GM13977 (cell line): ENCODE measurements at regions not wholly inside any gene's neighbourhood (a gene's known extent, or its start where the extent isn't known, plus 50 kb on each side); places are given as distances from the start of the nearest gene placed in this dataset.

Experiments used
- DNase-seq: peaks from one replicate; pipeline ENCODE4 v3.0.0; 2012; ENCODE audit warnings: low spot score
- CTCF ChIP-seq: IDR thresholded peaks from 2 replicates; pipeline ENCODE4 v1.5.1; 2012; ENCODE audit warnings: mild to moderate bottlenecking, control low read depth; ENCODE audit not compliant: insufficient read depth; ENCODE audit errors: extremely low read depth, missing control alignments
- in situ Hi-C: fragments of 300-500 bp; cut with MboI; formaldehyde crosslinking; loops from one replicate; pipeline ENCODE4 v1.12.0; 2022; ENCODE audit warnings: low sequenced_read_pairs, low pct_unique_long_range_greater_than_20kb, mixed read lengths, inconsistent platforms; ENCODE audit not compliant: unreplicated experiment

GRCh38 chr14:98185036-98185435 is 1087.0 kb downstream of the BCL11B start:
- no peak for DNase-seq
- TF ChIP-seq CTCF = no peak
- in situ Hi-C loops = no loop called here

- DNase-seq = no peak
- in situ Hi-C loops = no loop called here
- no peak for TF ChIP-seq CTCF
Measured at GRCh38 chr14:98186140-98186539, 1085.9 kb downstream of the BCL11B start.

DNA sequence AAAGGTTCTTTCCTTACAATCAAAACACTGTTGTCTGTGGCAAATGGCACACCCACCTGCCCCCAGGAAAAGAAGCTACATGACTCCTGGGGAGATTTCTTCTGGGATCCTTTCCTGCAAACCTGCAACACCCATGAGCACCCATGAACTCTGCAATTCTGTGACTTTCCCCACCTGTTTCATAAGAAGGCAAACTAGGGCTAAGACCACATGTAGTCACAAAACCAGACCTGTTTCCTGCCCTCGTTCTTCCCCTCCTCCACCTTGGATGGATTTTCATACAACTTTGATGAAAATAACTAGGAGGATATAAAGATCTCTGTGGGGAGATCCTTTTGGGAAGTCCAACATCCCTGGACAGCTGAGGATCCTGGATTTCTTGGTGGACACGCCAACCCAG is 1084.7 kb downstream of the BCL11B start:
- no peak for TF ChIP-seq CTCF
- no peak for DNase-seq
- in situ Hi-C loops = no loop called here

DNA sequence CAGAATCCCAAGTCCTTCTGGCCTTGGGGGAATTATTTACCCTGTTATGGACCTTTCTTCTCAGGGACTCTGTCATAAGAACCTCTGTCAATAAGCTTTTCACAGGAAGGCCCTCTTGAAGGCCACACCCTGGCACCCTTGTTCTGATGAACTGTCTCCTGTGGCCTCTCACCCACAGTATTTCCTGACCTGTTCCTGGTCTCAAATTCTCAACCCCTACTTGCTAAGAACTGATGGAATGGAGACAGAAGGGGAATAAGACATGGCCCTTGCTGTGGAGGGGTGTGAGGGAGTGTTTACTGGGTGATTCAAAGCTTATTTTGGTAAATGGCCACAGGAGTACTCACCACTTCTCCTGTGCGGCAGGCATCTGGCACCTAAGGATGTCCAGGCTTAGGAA is 1082.9 kb downstream of the BCL11B start:
- in situ Hi-C loops = no loop called here
- DNase-seq = no peak
- TF ChIP-seq CTCF = no peak

DNA sequence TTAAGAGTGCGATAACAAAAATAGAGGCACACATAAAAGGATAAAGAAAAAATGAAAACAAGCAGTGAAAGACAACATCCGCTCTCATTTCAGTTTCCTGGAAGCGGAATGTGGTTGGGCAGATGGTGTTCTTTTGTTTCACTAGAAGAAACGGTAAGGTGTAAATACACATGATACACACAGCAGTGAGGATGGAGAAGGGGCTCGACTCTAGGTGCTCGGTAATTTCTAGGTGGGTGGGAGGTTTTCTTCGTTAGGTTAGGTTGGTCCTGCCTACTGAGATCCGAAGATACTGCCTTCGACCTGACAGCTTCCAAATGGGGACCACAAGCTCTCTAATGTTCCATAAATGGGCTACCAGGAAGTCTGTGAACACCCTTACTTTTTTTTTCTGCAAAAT is 1082.5 kb downstream of the BCL11B start:
- no peak for TF ChIP-seq CTCF
- no peak for DNase-seq
- in situ Hi-C loops = no loop called here

- TF ChIP-seq CTCF = no peak
- DNase-seq = no peak
- in situ Hi-C loops = no loop called here
Measured at GRCh38 chr14:98189944-98190343, 1082.1 kb downstream of the BCL11B start.

DNA sequence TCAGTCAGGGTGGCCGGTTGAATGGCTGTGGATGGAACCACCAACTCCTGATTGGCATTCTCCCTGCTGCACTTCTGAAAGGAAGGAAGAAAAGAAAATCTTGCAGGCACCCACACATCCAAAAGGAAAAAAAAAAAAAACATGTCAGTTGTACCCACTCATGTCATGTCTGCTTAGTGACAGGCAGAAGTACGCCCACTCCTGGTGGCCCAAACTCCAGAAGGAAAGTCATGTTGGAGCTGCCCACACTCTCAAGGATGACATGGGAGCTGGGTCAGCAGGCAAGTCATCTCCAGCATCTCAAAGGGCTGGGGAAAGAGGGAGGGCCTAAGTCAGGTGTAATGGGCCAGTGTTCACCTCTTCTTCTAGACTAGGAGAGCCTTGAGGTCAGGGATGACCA is 1079.1 kb downstream of the BCL11B start:
- DNase-seq = no peak
- in situ Hi-C loops = no loop called here
- no peak for TF ChIP-seq CTCF
